ENCODE measurements at regions not wholly inside any gene's neighbourhood (a gene's known extent, or its start where the extent isn't known, plus 50 kb on each side); places are given as distances from the start of the nearest gene placed in this dataset.
"Not testable (repeated sequence)": the region's sequence is repeated elsewhere in the genome, so short reads cannot be mapped to it uniquely, and the experiment has no call there.

DNA sequence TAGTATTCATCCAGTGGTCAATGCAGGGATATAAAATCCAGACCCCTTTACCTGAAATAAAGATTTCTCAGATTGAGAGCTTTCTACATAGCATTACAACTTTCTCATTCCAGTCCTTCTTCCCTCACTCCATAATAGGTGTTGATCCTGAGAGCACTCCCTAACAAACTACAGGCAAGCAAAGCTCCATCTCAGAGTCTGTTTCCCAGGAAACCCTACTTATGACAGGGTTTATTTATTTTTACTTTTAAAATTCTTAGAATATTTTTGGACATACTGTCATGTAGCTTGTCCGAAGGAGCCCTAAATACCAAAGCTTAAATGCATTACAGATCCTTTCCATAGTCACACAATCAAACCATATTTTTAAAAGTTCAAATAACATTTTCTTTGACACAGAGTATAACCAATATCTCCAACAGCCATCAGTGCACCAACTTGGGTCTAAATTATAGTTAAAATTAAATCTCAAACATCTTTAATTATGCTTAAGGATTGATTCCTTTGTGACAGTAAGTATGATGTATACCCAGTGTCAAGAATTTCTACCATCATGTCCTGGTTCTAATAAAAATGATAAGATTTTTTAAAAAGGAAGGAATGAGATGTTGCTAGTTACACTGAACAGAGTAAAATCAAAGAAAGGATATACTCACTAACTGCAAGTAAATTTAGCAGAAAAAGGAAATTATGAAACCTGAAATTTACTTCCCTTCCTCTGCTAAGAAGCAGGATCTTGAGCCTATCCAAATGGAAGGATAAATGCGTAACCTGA, 580.4 kb upstream of the ADGRL3 start:
- Mint-ChIP-seq H3K27me3 (no peaks in the 10 kb centered on the region), H3K9me3 (peaks cover 20% of the 10 kb centered on the region), H3K4me1 (no peaks in the 10 kb centered on the region)

DNA sequence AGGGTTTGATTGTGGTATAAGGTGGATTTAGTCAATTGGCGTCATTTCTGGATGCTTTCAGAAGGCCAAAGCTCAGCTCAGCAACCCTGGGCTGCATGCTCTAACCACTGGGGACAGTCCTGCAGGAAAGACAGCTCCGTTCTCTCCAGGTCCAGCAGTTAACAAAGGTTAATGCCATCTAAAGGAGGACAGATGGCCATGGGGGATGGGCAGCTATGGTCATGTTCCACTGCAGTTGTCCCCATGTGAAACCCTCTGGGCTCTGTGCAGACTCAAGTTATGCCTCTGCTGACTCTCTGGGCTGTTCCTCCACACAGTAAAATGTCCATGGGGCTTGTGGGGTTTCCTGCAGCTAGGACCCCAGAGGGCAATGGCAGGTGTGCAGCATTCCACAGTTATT, 562.1 kb upstream of the ADGRL3 start:
- no peak overlapping the region for H3K4me3 Mint-ChIP-seq
- no peaks in the 10 kb centered on the region for H3K4me1 Mint-ChIP-seq
- peaks cover 28% of the 10 kb centered on the region for H3K9me3 Mint-ChIP-seq
- H3K27ac Mint-ChIP-seq (ENCODE audit: low read depth): no peak overlapping the region
- H3K36me3 Mint-ChIP-seq (ENCODE audit: insufficient read depth): no peaks in the 10 kb centered on the region
- DNase-seq (ENCODE audit: low spot score in 2 of 2) (no peak), ATAC-seq (replicated peaks; ENCODE audit: extremely low read depth, poor library complexity, severe bottlenecking) (no peak)
- no peaks in the 10 kb centered on the region for H3K27me3 Mint-ChIP-seq

More for the DNA sequence above, 580.4 kb upstream of the ADGRL3 start:
- Mint-ChIP-seq H3K27ac (ENCODE audit: low read depth) (no peak overlapping the region), H3K36me3 (ENCODE audit: insufficient read depth) (no peaks in the 10 kb centered on the region), H3K4me3 (no peak overlapping the region)
- ATAC-seq (replicated peaks; ENCODE audit: extremely low read depth, poor library complexity, severe bottlenecking) (no peak), DNase-seq (ENCODE audit: low spot score in 2 of 2) (no peak)

DNA sequence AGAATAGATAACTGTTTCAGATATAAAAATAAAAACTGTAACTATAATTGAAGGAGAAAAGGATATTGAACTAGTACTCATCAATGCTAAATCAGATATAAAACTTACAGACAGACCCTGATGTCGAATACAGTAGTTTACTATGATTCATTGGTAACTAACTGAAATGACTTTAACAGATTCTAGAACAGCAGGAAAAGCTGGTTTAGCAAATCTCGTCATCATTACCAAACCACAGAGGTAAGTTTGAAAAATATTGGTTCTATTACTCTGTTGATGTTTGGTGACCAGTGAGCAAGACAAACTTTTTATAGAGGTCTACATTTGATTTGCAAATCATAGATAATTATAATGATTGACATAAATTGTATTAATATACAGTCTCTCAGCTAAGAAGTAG, 551.4 kb upstream of the ADGRL3 start:
- Mint-ChIP-seq H3K27ac (ENCODE audit: low read depth) (no peak overlapping the region), H3K4me1 (no peaks in the 10 kb centered on the region), H3K27me3 (no peaks in the 10 kb centered on the region), H3K36me3 (ENCODE audit: insufficient read depth) (no peaks in the 10 kb centered on the region), H3K4me3 (no peak overlapping the region), H3K9me3 (peaks cover 4% of the 10 kb centered on the region)
- no peak for ATAC-seq (replicated peaks; ENCODE audit: extremely low read depth, poor library complexity, severe bottlenecking)
- DNase-seq (ENCODE audit: low spot score in 2 of 2): no peak

DNA sequence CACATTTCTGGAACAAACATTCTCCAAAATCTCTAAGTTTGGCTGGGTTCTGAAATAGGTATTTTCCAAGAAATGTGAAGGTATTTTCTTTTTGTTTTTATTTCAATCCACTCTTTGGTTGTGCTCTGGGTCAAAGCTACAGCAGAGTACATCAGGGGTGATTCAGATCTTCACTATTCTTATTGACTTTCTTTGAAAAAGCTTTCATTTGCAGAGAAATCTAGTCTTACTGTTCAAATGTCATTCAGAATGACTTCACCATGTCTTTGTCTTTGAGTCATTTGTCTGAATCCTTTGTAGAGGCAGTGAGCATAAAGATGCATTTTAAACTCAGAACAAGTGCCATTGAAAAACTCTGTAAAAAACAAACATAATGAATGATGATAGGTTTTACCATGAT, 547.2 kb upstream of the ADGRL3 start:
- Mint-ChIP-seq H3K27ac (ENCODE audit: low read depth) (no peak overlapping the region), H3K27me3 (no peaks in the 10 kb centered on the region), H3K36me3 (ENCODE audit: insufficient read depth) (peaks cover 2% of the 10 kb centered on the region), H3K4me1 (no peaks in the 10 kb centered on the region), H3K4me3 (no peak overlapping the region), H3K9me3 (peaks cover 14% of the 10 kb centered on the region)
- ATAC-seq (replicated peaks; ENCODE audit: extremely low read depth, poor library complexity, severe bottlenecking) (no peak), DNase-seq (ENCODE audit: low spot score in 2 of 2) (no peak)

DNA sequence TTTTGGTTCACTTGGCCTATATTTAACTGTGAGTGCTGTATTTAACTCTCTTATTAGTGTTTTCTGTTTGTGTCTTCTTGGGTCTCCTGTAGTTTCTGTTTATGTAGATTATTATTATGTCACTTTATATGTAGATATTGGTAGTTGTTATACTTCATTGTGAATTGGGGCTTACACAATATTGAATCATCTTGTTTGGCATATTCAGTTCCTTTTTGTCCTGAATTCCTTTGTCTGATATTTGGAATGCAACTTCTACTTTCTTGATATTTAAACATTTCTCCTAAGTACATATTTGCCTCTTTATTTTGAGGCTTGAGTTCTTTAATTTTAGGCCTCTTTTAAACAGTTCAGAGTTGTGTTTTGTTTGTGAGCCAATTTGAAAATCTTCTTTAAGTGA, 544.8 kb upstream of the ADGRL3 start:
- Mint-ChIP-seq H3K36me3 (ENCODE audit: insufficient read depth) (peaks cover 2% of the 10 kb centered on the region), H3K27me3 (no peaks in the 10 kb centered on the region), H3K9me3 (peaks cover 20% of the 10 kb centered on the region), H3K4me1 (no peaks in the 10 kb centered on the region), H3K27ac (ENCODE audit: low read depth) (no peak overlapping the region), H3K4me3 (no peak overlapping the region)
- DNase-seq (ENCODE audit: low spot score in 2 of 2): no peak
- ATAC-seq (replicated peaks; ENCODE audit: extremely low read depth, poor library complexity, severe bottlenecking): no peak

DNA sequence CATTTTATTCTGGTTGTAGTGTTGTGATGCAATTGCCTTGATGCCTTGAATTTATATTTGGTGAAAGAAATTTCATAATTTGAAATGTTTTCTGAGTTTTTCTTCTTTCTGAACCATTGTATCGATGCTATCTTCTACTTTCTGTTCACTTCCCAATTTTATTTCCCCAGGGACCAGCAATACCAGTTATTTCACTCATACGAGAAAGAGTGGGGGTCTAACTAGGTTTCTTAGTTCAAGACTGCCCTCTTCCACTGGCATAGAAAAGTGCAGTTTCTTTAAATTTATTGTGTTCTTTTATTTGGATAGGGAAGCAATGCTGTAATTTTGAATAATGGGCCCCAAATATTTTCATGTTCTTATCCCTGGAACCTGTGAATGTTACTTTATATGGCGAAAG, 544.0 kb upstream of the ADGRL3 start:
- Mint-ChIP-seq H3K4me1 (no peaks in the 10 kb centered on the region), H3K27me3 (no peaks in the 10 kb centered on the region), H3K9me3 (peaks cover 20% of the 10 kb centered on the region), H3K36me3 (ENCODE audit: insufficient read depth) (peaks cover 2% of the 10 kb centered on the region), H3K4me3 (no peak overlapping the region), H3K27ac (ENCODE audit: low read depth) (no peak overlapping the region)
- no peak for DNase-seq (ENCODE audit: low spot score in 2 of 2)
- ATAC-seq (replicated peaks; ENCODE audit: extremely low read depth, poor library complexity, severe bottlenecking): no peak

DNA sequence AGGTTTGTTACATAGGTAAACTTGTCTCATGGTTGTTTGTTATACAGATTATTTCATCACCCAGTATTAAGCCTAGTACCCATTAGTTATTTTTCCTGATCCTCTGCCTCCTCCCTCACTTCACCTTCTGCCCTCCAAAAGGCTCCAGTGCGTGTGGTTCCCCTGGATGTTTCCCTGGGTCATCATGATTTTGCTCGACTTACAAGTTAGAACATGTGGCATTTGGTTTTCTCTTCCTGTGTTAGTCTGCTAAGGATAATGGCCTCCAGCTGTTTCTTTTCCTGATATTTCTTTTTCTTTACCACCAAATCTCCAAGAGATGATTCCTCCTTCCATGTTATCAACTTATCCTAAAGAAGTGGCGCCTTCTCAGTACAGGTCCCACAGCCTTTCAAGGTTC, 543.1 kb upstream of the ADGRL3 start:
- ATAC-seq (replicated peaks; ENCODE audit: extremely low read depth, poor library complexity, severe bottlenecking): no peak
- no peak overlapping the region for H3K27ac Mint-ChIP-seq (ENCODE audit: low read depth)

DNA sequence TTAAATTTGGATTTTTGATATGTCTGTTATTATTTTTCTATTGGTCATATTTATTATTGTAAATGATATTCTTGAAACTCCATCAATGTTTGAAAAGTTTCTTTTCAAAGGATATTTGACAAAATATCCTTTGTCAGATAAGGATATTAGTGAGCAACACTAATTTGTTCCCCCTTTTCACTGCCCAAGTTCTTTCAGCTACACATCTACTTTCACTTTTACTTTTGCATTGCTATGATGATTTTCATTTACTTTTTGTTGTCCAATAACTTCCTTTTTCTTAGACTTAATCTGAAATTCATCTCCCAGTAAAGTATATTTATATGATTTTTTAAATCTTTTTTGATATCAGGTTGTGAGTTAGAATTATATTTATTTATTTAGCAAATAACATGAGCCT, 542.3 kb upstream of the ADGRL3 start:
- H3K27ac Mint-ChIP-seq (ENCODE audit: low read depth): no peak overlapping the region
- H3K4me3 Mint-ChIP-seq: no peak overlapping the region
- H3K9me3 Mint-ChIP-seq: peaks cover 25% of the 10 kb centered on the region
- DNase-seq (ENCODE audit: low spot score in 2 of 2): no peak
- H3K4me1 Mint-ChIP-seq: no peaks in the 10 kb centered on the region
- H3K36me3 Mint-ChIP-seq (ENCODE audit: insufficient read depth): peaks cover 2% of the 10 kb centered on the region
- no peak for ATAC-seq (replicated peaks; ENCODE audit: extremely low read depth, poor library complexity, severe bottlenecking)
- no peaks in the 10 kb centered on the region for H3K27me3 Mint-ChIP-seq

More for the DNA sequence above, 543.1 kb upstream of the ADGRL3 start:
- no peak for DNase-seq (ENCODE audit: low spot score in 2 of 2)
- no peak overlapping the region for H3K4me3 Mint-ChIP-seq
- peaks cover 2% of the 10 kb centered on the region for H3K36me3 Mint-ChIP-seq (ENCODE audit: insufficient read depth)
- H3K9me3 Mint-ChIP-seq: peaks cover 25% of the 10 kb centered on the region
- H3K4me1 Mint-ChIP-seq: no peaks in the 10 kb centered on the region
- no peaks in the 10 kb centered on the region for H3K27me3 Mint-ChIP-seq

DNA sequence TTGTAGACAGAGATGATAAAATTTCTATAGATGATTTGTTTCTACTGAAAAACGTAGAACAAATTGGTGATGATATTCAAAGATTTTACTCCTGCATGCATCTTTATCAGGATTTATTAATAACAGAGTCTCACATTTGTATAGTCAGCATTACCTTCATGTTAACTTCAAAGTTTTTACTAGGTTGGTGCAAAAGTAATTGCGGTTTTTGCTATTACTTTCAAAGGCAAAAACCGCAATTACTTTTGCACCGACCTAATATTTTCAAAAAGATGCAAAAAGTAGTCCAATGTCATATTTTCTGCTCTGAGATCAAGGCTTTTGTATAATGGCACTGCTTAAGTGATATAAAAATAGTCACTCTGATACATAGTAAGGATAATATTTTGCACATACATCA, 536.4 kb upstream of the ADGRL3 start:
- Mint-ChIP-seq H3K4me1 (no peaks in the 10 kb centered on the region), H3K9me3 (peaks cover 20% of the 10 kb centered on the region), H3K27ac (ENCODE audit: low read depth) (no peak overlapping the region), H3K27me3 (no peaks in the 10 kb centered on the region), H3K4me3 (no peak overlapping the region), H3K36me3 (ENCODE audit: insufficient read depth) (no peaks in the 10 kb centered on the region)
- no peak for ATAC-seq (replicated peaks; ENCODE audit: extremely low read depth, poor library complexity, severe bottlenecking)
- DNase-seq (ENCODE audit: low spot score in 2 of 2): no peak

DNA sequence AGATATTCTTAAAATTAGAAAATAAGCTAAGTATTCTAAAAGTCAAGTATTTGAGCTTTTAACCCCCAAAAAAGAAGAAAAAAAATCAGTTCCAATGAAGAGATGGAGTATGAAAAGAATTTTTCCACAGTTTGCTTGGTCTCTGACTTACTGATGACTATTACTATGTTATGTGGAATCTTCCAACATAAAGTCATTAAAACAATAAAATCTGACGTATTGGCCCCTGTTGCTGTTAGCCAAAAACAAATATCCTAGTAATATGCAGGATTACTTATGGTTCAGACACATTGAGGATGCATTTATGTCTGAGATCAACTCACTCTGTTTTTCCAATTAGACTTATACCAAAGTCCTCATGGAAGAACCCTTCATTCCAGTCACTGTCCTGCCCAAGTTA, 517.2 kb upstream of the ADGRL3 start:
- peaks cover 19% of the 10 kb centered on the region for H3K9me3 Mint-ChIP-seq
- no peak overlapping the region for H3K27ac Mint-ChIP-seq (ENCODE audit: low read depth)
- no peaks in the 10 kb centered on the region for H3K27me3 Mint-ChIP-seq
- no peaks in the 10 kb centered on the region for H3K36me3 Mint-ChIP-seq (ENCODE audit: insufficient read depth)
- DNase-seq (ENCODE audit: low spot score in 2 of 2): no peak
- ATAC-seq (replicated peaks; ENCODE audit: extremely low read depth, poor library complexity, severe bottlenecking): no peak
- no peak overlapping the region for H3K4me3 Mint-ChIP-seq
- H3K4me1 Mint-ChIP-seq: no peaks in the 10 kb centered on the region

DNA sequence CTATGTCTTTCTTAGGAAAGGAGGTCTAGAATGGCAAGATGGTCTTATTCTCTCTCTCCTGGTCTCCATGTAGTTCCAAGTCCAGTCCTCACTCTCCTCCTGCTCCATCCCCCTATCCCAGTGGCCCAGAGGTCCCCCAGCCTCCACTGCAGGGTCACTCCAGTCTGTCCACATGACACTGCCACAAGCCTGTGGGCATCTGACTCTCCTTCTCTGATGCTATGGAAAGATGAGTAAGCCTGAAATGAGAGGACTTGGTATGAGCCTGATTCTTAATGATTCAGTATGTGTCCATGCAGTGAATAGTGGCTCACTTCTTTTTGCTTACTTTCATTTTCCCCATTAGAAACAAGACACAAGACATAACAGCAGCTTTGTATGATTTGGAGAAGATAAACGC, 516.8 kb upstream of the ADGRL3 start:
- no peak overlapping the region for H3K4me3 Mint-ChIP-seq
- H3K4me1 Mint-ChIP-seq: no peaks in the 10 kb centered on the region
- no peaks in the 10 kb centered on the region for H3K27me3 Mint-ChIP-seq
- no peak for ATAC-seq (replicated peaks; ENCODE audit: extremely low read depth, poor library complexity, severe bottlenecking)
- no peak for DNase-seq (ENCODE audit: low spot score in 2 of 2)
- H3K27ac Mint-ChIP-seq (ENCODE audit: low read depth): no peak overlapping the region
- peaks cover 19% of the 10 kb centered on the region for H3K9me3 Mint-ChIP-seq
- no peaks in the 10 kb centered on the region for H3K36me3 Mint-ChIP-seq (ENCODE audit: insufficient read depth)

DNA sequence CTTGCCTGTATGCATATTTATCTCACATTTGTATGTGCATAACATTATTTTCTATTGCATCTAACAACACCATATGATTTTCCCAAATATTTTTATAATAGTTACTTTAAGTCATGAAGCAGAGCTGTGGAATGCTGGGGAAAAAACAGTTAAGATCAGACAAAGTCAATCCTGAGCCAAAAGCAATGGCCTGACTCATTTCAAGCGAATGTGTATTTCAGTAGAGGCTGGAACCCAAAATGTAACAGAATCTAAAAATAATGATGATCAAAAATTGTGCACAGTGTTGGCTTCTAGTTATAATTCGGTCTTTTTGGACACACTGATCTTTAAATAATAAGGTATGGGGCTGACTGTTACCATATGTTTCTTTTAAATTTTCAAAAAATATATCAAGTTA, 516.2 kb upstream of the ADGRL3 start:
- no peak overlapping the region for H3K27ac Mint-ChIP-seq (ENCODE audit: low read depth)
- peaks cover 17% of the 10 kb centered on the region for H3K9me3 Mint-ChIP-seq
- H3K27me3 Mint-ChIP-seq: no peaks in the 10 kb centered on the region
- ATAC-seq (replicated peaks; ENCODE audit: extremely low read depth, poor library complexity, severe bottlenecking) (no peak), DNase-seq (ENCODE audit: low spot score in 2 of 2) (no peak)
- H3K4me1 Mint-ChIP-seq: no peaks in the 10 kb centered on the region
- H3K4me3 Mint-ChIP-seq: no peak overlapping the region
- H3K36me3 Mint-ChIP-seq (ENCODE audit: insufficient read depth): no peaks in the 10 kb centered on the region

DNA sequence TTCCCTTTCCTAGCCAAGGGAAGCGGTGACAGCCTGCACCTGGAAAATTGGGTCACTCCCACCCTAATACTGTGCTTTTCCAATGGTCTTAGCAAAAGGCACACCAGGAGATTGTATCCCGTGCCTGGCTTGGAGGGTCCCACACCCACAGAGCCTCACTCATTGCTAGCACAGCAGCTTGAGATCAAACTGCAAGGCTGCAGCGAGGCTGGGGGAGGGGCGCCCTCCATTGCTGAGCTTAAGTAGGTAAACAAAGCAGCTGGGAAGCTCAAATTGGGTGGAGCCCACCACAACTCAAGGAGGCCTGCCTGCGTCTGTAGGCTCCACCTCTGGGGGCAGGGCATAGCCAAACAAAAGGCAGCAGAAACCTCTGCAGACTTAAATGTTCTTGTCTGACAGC, 504.1 kb upstream of the ADGRL3 start:
- not testable (repeated sequence) for H3K36me3 Mint-ChIP-seq (ENCODE audit: insufficient read depth); DNase-seq (ENCODE audit: low spot score in 2 of 2); H3K27ac Mint-ChIP-seq (ENCODE audit: low read depth); ATAC-seq (replicated peaks; ENCODE audit: extremely low read depth, poor library complexity, severe bottlenecking); H3K27me3 Mint-ChIP-seq; H3K4me1 Mint-ChIP-seq; H3K4me3 Mint-ChIP-seq
- H3K9me3 Mint-ChIP-seq: peaks cover 32% of the 10 kb centered on the region
